Suppressor macrophage treated with lipopolysaccharide for 1 hour (primary cell): ENCODE measurements at regions not wholly inside any gene's neighbourhood (a gene's known extent, or its start where the extent isn't known, plus 50 kb on each side); places are given as distances from the start of the nearest gene placed in this dataset.

Source experiments
- DNase-seq, 3 donors: peaks; one replicate each; pipeline ENCODE4 v3.0.0-alpha.2; 2020 to 2022

DNA sequence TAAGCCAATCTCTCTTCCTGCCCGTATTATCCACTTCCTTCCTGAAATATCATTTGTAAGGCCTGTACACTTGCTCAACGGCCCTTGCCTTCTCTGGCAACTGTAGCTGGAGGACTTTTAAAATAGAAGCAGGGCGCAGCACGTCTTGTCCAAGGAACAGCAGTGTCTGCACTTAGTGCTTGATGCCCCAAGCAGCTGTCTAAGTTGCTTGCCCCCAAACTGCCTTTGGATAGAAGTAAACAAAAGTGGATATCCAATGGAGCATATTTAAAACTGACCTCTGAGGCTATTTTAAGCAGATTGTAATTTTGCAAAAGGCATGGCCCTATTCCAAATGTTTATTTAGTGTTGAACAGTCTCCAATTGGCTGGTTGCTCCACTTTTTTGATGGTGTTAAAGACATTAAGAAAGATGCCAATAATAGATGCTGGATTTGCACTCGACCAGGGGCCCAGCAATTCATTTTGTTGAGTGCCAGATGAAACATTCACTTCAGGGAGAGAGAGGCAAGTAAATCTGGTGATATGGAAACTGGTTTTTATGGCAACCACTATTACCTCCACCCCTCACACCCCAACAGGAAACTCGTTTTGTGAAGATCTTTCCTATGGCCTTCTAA, 526.8 kb upstream of the TBL1XR1 start:
- DNase-seq, result peak; percentile 22 to 50 (median 41)

GRCh38 chr3:177725165-177725564, 527.9 kb upstream of the TBL1XR1 start:
- DNase-seq, result peak; percentile 61 to 70 (median 68)

DNA sequence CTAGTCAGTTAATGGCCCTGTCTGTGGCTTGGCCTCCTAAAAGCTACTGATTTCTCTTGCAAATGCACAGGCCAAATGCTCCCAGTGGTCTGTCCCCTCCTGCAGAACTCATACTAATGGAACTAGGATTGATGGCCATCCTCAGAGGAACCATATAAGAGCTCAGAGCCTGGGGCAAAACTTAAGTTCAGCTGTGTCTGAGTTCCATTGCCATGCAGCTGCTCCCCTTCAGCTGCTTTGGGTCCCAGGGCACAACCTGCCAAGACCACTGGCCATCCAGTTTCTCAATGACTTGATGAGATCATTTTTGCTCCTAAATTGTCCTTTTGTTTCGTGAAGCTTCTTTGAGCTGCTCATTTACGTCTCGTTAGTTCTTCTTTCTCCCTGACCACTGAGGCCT, 529.5 kb upstream of the TBL1XR1 start:
- DNase-seq, result no peak

- DNase-seq, result no peak
Measured at GRCh38 chr3:177729956-177730681, 532.8 kb upstream of the TBL1XR1 start.

DNA sequence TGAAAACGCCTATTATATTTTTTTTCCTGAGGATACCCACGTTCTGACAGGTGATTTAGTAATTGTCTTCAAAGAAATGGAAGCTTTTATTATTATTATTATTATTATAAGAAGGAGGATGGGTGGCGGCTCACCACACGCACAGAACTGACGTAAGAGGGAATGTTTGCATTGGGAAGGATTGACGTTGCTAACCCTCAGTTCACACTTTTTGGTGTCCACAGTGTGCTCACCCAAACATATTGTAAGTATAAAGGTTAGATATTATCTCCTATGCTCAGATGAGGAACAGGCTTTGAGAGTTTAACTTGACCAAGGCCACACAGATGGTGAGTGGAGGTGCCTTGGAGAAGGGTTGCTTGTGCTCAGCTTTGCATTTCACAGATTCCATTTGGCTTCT, 533.5 kb upstream of the TBL1XR1 start:
- no peak for DNase-seq

GRCh38 chr3:177731644-177732268, 534.5 kb upstream of the TBL1XR1 start:
- DNase-seq, result no peak

DNA sequence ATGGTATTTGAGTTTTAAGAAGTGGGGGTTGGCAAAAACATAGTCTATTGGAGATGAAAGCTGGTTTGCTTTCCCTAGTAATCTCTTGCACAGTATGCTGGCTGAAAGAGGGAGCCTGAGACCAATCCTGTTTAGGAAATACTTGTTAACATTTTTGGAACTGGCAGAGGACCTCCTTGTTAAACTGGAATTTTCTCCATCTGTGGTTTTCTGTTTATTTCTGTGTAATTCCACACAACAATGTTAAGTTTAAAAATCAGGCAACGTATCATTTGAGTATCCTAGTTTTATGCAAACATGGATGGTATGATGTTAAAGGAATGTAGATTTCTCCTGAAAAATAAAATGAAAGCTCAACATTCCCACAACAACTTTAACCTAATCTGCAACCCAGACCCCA, 536.0 kb upstream of the TBL1XR1 start:
- DNase-seq, result no peak

DNA sequence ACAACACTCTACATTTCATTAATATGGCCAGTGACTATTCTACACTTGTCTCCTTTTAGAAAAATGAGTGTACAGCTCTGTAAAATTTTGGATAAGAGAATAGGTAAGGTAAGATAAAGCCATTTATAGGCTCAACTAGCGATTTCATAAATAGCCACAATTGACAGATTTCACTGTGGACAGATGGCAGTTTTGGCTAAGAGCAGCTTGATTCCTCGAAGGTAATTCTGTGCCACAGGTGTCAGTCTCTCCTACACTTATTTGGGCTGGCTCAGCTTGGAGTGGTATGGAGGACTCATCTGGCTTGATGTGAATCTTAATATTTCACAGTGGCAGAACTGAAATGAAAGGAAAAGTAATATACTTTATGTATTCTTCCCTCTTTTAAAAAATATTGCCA, 536.7 kb upstream of the TBL1XR1 start:
- DNase-seq, result no peak

DNA sequence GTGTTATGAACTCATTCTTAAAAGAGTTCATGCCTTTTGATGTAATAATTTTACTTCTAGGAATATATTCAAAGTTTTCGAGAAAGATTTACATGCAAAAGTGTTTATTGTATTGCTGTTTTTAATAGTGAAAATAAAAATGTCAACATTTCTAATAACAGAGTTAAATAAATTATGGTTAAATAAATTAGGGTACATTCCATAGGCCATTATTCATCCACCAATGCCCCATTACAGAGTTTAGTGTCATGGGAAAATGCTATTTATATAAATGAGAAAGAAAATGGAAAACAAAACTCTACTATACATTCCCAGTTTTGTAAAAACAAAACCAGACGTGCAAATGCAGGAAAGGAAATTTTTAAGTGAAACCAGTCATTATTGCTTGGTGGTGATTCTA, 538.1 kb upstream of the TBL1XR1 start:
- DNase-seq, result no peak

GRCh38 chr3:177739461-177739860, 542.2 kb upstream of the TBL1XR1 start:
- DNase-seq, result no peak

DNA sequence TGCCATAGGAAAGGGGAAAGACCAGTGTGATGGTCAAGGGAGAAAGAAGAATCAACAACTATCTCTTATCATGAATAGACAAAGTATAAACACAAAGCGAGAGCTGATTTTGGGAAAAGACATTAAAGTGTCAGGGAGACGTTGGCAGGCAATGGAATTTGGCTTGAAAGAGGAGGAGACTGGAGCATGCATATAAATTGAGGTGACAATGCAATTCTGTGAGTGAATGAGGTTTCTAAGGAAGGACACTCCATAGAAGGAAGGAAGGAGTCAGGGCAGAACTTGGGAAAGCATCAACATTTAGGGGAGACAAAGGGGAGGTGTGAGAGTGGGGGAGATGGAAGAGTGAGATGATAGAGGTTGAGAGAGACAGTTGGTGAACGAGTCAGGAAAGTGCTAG, 543.0 kb upstream of the TBL1XR1 start:
- DNase-seq, result no peak

DNA sequence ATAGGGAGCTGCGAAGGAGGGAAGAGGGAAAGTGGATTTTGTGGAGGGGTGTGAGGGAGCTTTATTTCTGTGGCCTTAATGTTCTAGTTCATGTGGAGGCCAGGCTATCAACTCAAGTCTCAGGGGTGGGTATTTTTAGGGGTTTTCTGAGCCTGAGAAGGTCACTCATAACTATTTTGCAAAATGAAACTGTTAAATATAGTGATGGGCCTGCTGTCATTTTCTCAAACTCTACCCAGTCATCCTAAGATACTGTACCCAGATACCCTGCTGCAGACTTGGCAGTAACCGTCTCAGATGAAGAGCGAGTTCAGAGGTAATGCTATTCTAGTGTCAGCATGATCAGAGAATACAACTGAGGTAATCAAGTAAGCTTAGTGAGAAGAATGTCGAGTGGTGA, 545.0 kb upstream of the TBL1XR1 start:
- no peak for DNase-seq

GRCh38 chr3:177743173-177743890, 546.0 kb upstream of the TBL1XR1 start:
- DNase-seq, result no peak

DNA sequence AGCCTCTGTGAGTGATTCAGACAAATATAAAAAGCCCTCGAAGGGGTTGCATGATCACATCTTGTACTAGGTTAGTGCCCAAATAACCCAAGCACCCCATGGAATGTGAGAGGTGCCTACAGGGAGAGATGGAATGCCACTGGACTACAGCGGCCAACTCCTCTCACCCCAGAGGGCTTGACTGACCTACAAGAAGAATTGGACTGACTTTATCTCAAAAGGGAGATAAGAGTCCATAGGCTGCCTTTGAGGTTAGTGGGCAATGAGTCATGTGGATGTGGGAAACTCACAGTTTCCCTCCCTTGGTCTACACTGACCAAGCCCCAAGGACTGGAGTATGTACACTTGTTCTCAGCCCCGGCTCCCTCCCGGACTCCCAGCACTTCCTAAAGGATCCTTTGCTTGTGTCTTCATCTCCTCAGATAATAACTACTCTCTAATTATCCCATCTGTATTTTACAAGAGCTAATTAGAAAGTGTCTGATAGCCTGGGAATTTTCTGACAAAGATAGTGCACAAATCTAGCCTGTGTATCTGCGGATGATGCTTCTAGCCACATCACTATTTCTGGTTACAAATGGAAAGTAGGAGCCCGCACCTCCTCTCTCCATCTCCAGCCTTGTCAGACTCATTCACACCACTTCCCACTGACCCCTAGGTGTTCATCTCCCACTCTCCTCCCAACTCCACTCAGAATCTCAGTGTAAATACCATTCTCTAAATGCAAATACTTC, 547.8 kb upstream of the TBL1XR1 start:
- DNase-seq, result no peak

DNA sequence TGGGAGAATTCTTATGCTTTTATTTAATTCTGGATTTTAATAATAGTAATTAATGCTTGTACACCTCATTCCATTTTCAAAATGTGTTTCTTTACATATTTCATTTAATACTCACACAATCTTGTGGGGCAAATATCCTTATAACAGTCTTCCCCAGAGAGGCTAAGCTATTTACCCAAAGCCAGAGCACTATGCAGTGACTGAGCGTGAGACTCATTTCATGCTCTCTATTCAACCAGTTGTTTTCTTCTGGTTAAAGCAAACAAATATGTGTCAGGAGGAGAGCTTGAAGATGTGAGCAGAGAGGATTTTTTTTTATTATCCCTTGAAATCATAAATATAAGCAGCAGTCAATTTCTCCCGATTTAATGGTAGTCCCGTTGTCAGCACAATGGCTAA, 548.3 kb upstream of the TBL1XR1 start:
- DNase-seq, result no peak

GRCh38 chr3:177746337-177746933, 549.2 kb upstream of the TBL1XR1 start:
- no peak for DNase-seq

GRCh38 chr3:177749836-177750235, 552.6 kb upstream of the TBL1XR1 start:
- DNase-seq, result no peak

GRCh38 chr3:177750436-177750835, 553.2 kb upstream of the TBL1XR1 start:
- DNase-seq, result no peak

DNA sequence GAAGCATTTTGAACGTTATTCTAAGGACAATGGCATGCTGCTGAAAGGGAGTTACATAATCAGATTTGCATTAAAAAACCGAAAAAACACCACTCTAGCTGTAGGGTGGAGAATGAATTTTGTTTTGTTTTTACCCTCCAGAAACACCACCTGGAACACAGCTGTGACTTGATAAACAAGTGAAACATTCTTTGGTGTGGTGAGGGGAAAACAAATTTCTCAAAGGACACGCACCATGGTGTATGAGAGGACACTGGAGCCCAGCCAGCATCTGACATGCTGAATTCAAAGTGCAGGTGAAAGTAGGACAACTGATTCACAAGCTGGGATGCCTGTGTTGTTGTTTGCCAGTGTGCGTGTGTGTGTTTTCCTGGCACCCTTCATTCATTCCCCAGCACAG, 554.5 kb upstream of the TBL1XR1 start:
- no peak for DNase-seq

DNA sequence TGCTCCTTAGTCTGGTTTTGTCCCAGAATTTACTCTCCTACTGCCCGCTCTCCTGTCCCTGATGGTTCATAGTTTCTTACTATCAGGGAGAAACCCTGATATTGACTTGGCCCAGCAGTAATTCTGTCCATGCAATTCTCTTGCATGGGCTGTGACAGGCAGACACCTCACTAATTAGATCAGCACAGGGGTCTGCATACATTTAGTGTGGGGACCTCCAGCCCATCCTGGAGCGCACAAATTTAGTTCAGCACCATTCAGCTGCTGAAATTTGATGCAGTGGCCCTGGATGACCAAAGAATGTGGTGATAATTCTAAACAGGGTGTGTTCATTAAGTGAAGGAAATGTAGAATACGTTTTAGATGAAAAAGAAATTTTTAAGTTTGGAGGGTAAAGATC, 555.5 kb upstream of the TBL1XR1 start:
- no peak for DNase-seq

- DNase-seq, result peak in 2 of 3 donors; percentile 39 to 53
Measured at GRCh38 chr3:177753451-177754155, 556.3 kb upstream of the TBL1XR1 start.

DNA sequence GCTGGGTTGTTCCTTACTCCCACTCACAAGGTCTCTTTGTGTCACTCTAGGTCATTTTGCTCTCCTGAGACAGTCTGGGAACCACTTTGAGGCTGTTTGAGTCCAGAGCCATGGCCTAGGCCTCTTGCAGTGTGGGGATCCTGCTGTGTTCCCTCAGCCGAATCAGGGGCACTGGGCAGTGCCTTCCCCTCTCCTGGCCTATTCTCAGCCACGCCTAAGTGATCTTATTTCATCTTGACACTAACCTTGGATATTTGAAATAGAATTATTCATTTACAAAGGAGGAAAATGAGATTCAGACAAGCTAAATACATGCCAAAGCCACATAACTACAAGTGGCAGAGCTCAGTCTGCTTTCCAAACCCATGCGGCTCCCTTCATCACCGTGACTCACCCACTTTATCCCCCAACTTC, 557.2 kb upstream of the TBL1XR1 start:
- DNase-seq, result no peak
